ENCODE measurements at regions not wholly inside any gene's neighbourhood (a gene's known extent, or its start where the extent isn't known, plus 50 kb on each side); places are given as distances from the start of the nearest gene placed in this dataset.

- TF ChIP-seq CTCF (IDR thresholded peaks at IDR 0.05; ENCODE audit: insufficient read depth, low read length) (no peak), POLR2AphosphoS5 (IDR thresholded peaks at IDR 0.05; ENCODE audit: low read depth) (no peak), REST (IDR thresholded peaks at IDR 0.05; ENCODE audit: insufficient replicate concordance, low read depth) (no peak), GABPA (IDR thresholded peaks at IDR 0.05; ENCODE audit: low read depth) (no peak)
These were observed 527.5 kb upstream of the NMUR2 start for GRCh38 chr5:152932621-152933020.
